H54 (cell line): ENCODE measurements at regions not wholly inside any gene's neighbourhood (a gene's known extent, or its start where the extent isn't known, plus 50 kb on each side); places are given as distances from the start of the nearest gene placed in this dataset.
A peak's percentile ranks its signal among the peaks of the same experiment; 100 is the strongest.
"Not testable (repeated sequence)": the region's sequence is repeated elsewhere in the genome, so short reads cannot be mapped to it uniquely, and the experiment has no call there.

ENCODE experiments used
- DNase-seq: peaks from one replicate; pipeline ENCODE4 v3.0.0; 2011; ENCODE audit warnings: low spot score, mixed read lengths; ENCODE audit not compliant: insufficient read length
- FAIRE-seq: peaks from 3 replicates; lab custom pipeline; 2011; peaks lifted over from hg19 to GRCh38; lab: Jason Lieb, UNC
- POLR2A ChIP-seq: IDR thresholded peaks from 2 replicates; pipeline ENCODE4 v1.6.1; 2011; ENCODE audit warnings: low read depth, mild to moderate bottlenecking, low read length

GRCh38 chr20:48057251-48057650 is 272.0 kb upstream of the SULF2 start:
- no peak for TF ChIP-seq POLR2A
- no peak for DNase-seq

GRCh38 chr20:48056218-48056617 is 270.9 kb upstream of the SULF2 start:
- FAIRE-seq = no peak
- no peak for TF ChIP-seq POLR2A
- DNase-seq = peak; percentile 15

More at GRCh38 chr20:48057251-48057650, 272.0 kb upstream of the SULF2 start:
- FAIRE-seq = no peak

GRCh38 chr20:48054051-48054450 is 268.8 kb upstream of the SULF2 start:
- DNase-seq (no peak), FAIRE-seq (no peak)
- no peak for TF ChIP-seq POLR2A

- no peak for DNase-seq
These were observed 267.2 kb upstream of the SULF2 start for GRCh38 chr20:48052475-48052835.

GRCh38 chr20:48051794-48052474 is 266.7 kb upstream of the SULF2 start:
- no peak for FAIRE-seq
- peak; percentile 64 for DNase-seq
- no peak for TF ChIP-seq POLR2A

More at GRCh38 chr20:48052475-48052835, 267.2 kb upstream of the SULF2 start:
- no peak for FAIRE-seq
- no peak for TF ChIP-seq POLR2A

- FAIRE-seq (no peak), DNase-seq (no peak)
- TF ChIP-seq POLR2A = no peak
These were observed 264.4 kb upstream of the SULF2 start for GRCh38 chr20:48049641-48050040.

- TF ChIP-seq POLR2A = no peak
- FAIRE-seq = no peak
- DNase-seq = no peak
These were observed 263.9 kb upstream of the SULF2 start for GRCh38 chr20:48049171-48049570.

GRCh38 chr20:48047447-48047846 is 262.2 kb upstream of the SULF2 start:
- no peak for DNase-seq
- FAIRE-seq = no peak
- no peak for TF ChIP-seq POLR2A

GRCh38 chr20:48042628-48043027 is 257.3 kb upstream of the SULF2 start:
- TF ChIP-seq POLR2A = no peak
- no peak for DNase-seq
- no peak for FAIRE-seq

GRCh38 chr20:48041078-48041780 is 255.9 kb upstream of the SULF2 start:
- DNase-seq (no peak), FAIRE-seq (no peak)
- TF ChIP-seq POLR2A = no peak

- DNase-seq (no peak), FAIRE-seq (no peak)
- no peak for TF ChIP-seq POLR2A
These were observed 255.2 kb upstream of the SULF2 start for GRCh38 chr20:48040491-48040890.

GRCh38 chr20:48040051-48040450 is 254.8 kb upstream of the SULF2 start:
- no peak for FAIRE-seq
- DNase-seq = no peak
- TF ChIP-seq POLR2A = no peak

GRCh38 chr20:48039514-48039913 is 254.2 kb upstream of the SULF2 start:
- DNase-seq (no peak), FAIRE-seq (no peak)
- TF ChIP-seq POLR2A = no peak

GRCh38 chr20:48038713-48039112 is 253.4 kb upstream of the SULF2 start:
- no peak for DNase-seq
- TF ChIP-seq POLR2A = no peak
- FAIRE-seq = no peak

- DNase-seq, FAIRE-seq: not testable (repeated sequence)
These were observed 252.5 kb upstream of the SULF2 start for GRCh38 chr20:48037798-48038197.
